Erythroblast (primary cell): ENCODE measurements at regions not wholly inside any gene's neighbourhood (a gene's known extent, or its start where the extent isn't known, plus 50 kb on each side); places are given as distances from the start of the nearest gene placed in this dataset.

Experiments used
- GATA1 ChIP-seq: IDR thresholded peaks from 2 replicates; pipeline ENCODE4 v1.6.1; 2011; ENCODE audit warnings: low read depth, mild to moderate bottlenecking, control low read depth, low read length, moderate library complexity
- POLR2A ChIP-seq: IDR thresholded peaks from 2 replicates; pipeline ENCODE4 v1.6.1; 2011; ENCODE audit warnings: mild to moderate bottlenecking, low read length

GRCh38 chr4:123312951-123313592, 83.5 kb upstream of the SPRY1 start:
- TF ChIP-seq POLR2A (no peak), GATA1 (no peak)
